Neural progenitor cell (in vitro differentiated cells): ENCODE measurements at regions not wholly inside any gene's neighbourhood (a gene's known extent, or its start where the extent isn't known, plus 50 kb on each side); places are given as distances from the start of the nearest gene placed in this dataset.

Source experiments
- DNase-seq: peaks from one replicate; pipeline ENCODE4 v3.0.0-alpha.2; 2016; ENCODE audit warnings: low spot score
- H2AFZ ChIP-seq: fragments of 200-600 bp; sonication (generic); replicated peaks from 2 replicates; pipeline ENCODE4 v1.6.1; 2016; ENCODE audit warnings: antibody characterized with exemption
- H3F3A ChIP-seq: fragments of 200-600 bp; sonication (generic); 2 replicates; pipeline ENCODE4 v1.6.1; 2016; ENCODE audit warnings: antibody characterized with exemption, low read depth
- H3K27ac ChIP-seq: fragments of 200-600 bp; sonication (generic); 2 replicates; pipeline ENCODE4 v1.5.1; 2016; ENCODE audit warnings: mild to moderate bottlenecking
- H3K27me3 ChIP-seq: fragments of 200-600 bp; sonication (generic); 2 replicates; pipeline ENCODE4 v1.6.1; 2016; ENCODE audit warnings: mild to moderate bottlenecking, moderate library complexity
- H3K36me3 ChIP-seq: fragments of 200-600 bp; sonication (generic); 2 replicates; pipeline ENCODE4 v1.5.1; 2016
- H3K4me1 ChIP-seq: fragments of 200-600 bp; sonication (generic); 2 replicates; pipeline ENCODE4 v1.6.1; 2016; ENCODE audit warnings: mixed run types
- H3K4me2 ChIP-seq: fragments of 200-600 bp; sonication (generic); 2 replicates; pipeline ENCODE4 v1.6.1; 2016
- H3K4me3 ChIP-seq: fragments of 200-600 bp; sonication (generic); 2 replicates; pipeline ENCODE4 v1.5.1; 2016
- H3K79me2 ChIP-seq: fragments of 200-600 bp; sonication (generic); 2 replicates; pipeline ENCODE4 v1.6.1; 2016; ENCODE audit warnings: low read depth
- H3K9ac ChIP-seq: fragments of 200-600 bp; sonication (generic); 2 replicates; pipeline ENCODE4 v1.6.1; 2016
- H3K9me3 ChIP-seq: fragments of 200-600 bp; sonication (generic); 2 replicates; pipeline ENCODE4 v1.5.1; 2016; ENCODE audit warnings: low read depth
- H4K20me1 ChIP-seq: fragments of 200-600 bp; sonication (generic); 2 replicates; pipeline ENCODE4 v1.6.1; 2016; ENCODE audit warnings: low read depth
- H3K27ac Mint-ChIP-seq: 3 replicates; pipeline ENCODE4 v1.8.0; 2021; ENCODE audit warnings: mixed read lengths
- H3K27me3 Mint-ChIP-seq: 2 replicates; pipeline ENCODE4 v1.8.0; 2022; ENCODE audit warnings: low read depth, mild to moderate bottlenecking, inconsistent platforms, moderate library complexity, mixed read lengths; ENCODE audit not compliant: insufficient read depth
- H3K36me3 Mint-ChIP-seq: 3 replicates; pipeline ENCODE4 v1.8.0; 2021; ENCODE audit warnings: mixed read lengths
- H3K4me1 Mint-ChIP-seq: 3 replicates; pipeline ENCODE4 v1.8.0; 2021; ENCODE audit warnings: mixed read lengths
- H3K4me3 Mint-ChIP-seq: 3 replicates; pipeline ENCODE4 v1.8.0; 2021; ENCODE audit warnings: mild to moderate bottlenecking, moderate library complexity, mixed read lengths
- H3K9me3 Mint-ChIP-seq: 3 replicates; pipeline ENCODE4 v1.8.0; 2020; ENCODE audit warnings: mixed read lengths
- EZH2 ChIP-seq: fragments of 200-600 bp; sonication (generic); IDR thresholded peaks from 2 replicates; pipeline ENCODE4 v1.6.1; 2017; ENCODE audit warnings: antibody characterized with exemption, mild to moderate bottlenecking, moderate library complexity
- EZH2phosphoT487 ChIP-seq: fragments of 200-600 bp; sonication (generic); IDR thresholded peaks from 2 replicates; pipeline ENCODE4 v1.6.1; 2017; ENCODE audit warnings: antibody characterized with exemption
- TF ChIP-seq, protein P1 (sequence below): fragments of 200-600 bp; sonication (generic); IDR thresholded peaks from 2 replicates; pipeline ENCODE4 v1.5.1; 2017; ENCODE audit warnings: antibody characterized with exemption, mild to moderate bottlenecking

DNA sequence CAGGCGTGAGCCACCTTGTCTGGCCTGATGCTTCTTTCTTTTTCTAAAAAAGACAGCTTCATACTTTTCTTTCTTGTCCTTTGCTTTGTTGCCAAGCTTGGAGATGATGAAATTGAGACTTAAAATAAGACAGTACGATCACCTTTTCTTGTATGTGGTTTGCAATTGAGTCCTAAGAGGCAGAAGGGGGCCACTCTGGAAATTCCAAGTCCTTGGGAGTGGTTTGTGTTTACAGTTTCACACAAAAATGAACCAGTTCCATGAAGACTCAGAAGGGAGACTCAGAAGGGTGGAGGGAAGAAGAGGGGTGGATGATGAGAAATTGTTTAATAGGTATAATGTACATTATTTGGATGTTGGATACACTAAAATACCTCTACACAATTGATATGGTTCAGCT is 70.7 kb upstream of the TNS3 start:
- Mint-ChIP-seq H3K36me3 (no peaks in the 10 kb centered on the region), H3K9me3 (no peaks in the 10 kb centered on the region), H3K4me1 (peaks cover 36% of the 10 kb centered on the region), H3K4me3 (no peak overlapping the region), H3K27me3 (peaks cover 9% of the 10 kb centered on the region), H3K27ac (no peak overlapping the region)
- H3K79me2 ChIP-seq, result no peaks in the 10 kb centered on the region
- no peak for DNase-seq
- TF ChIP-seq EZH2phosphoT487, result no peak
- TF ChIP-seq, protein P1, sequence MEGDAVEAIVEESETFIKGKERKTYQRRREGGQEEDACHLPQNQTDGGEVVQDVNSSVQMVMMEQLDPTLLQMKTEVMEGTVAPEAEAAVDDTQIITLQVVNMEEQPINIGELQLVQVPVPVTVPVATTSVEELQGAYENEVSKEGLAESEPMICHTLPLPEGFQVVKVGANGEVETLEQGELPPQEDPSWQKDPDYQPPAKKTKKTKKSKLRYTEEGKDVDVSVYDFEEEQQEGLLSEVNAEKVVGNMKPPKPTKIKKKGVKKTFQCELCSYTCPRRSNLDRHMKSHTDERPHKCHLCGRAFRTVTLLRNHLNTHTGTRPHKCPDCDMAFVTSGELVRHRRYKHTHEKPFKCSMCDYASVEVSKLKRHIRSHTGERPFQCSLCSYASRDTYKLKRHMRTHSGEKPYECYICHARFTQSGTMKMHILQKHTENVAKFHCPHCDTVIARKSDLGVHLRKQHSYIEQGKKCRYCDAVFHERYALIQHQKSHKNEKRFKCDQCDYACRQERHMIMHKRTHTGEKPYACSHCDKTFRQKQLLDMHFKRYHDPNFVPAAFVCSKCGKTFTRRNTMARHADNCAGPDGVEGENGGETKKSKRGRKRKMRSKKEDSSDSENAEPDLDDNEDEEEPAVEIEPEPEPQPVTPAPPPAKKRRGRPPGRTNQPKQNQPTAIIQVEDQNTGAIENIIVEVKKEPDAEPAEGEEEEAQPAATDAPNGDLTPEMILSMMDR, result no peak
- no peak for TF ChIP-seq EZH2
- no peaks in the 10 kb centered on the region for H3K9me3 ChIP-seq
- no peak overlapping the region for H3K4me3 ChIP-seq
- no peak overlapping the region for H3K4me2 ChIP-seq
- no peaks in the 10 kb centered on the region for H3F3A ChIP-seq
- H3K36me3 ChIP-seq, result no peaks in the 10 kb centered on the region
- peaks cover 19% of the 10 kb centered on the region for H3K4me1 ChIP-seq
- no peaks in the 10 kb centered on the region for H4K20me1 ChIP-seq
- no peak overlapping the region for H2AFZ ChIP-seq
- no peak overlapping the region for H3K9ac ChIP-seq
- no peaks in the 10 kb centered on the region for H3K27me3 ChIP-seq
- no peak overlapping the region for H3K27ac ChIP-seq

GRCh38 chr7:47651355-47652317 is 69.7 kb upstream of the TNS3 start:
- Mint-ChIP-seq H3K4me1 (peaks cover 43% of the 10 kb centered on the region), H3K27ac (no peak overlapping the region), H3K36me3 (no peaks in the 10 kb centered on the region), H3K27me3 (peaks cover 9% of the 10 kb centered on the region), H3K4me3 (no peak overlapping the region), H3K9me3 (no peaks in the 10 kb centered on the region)
- Histone ChIP-seq H4K20me1 (no peaks in the 10 kb centered on the region), H3K27me3 (no peaks in the 10 kb centered on the region), H2AFZ (no peak overlapping the region), H3K36me3 (no peaks in the 10 kb centered on the region), H3K4me2 (no peak overlapping the region), H3K4me1 (peaks cover 28% of the 10 kb centered on the region), H3K9me3 (no peaks in the 10 kb centered on the region), H3K79me2 (no peaks in the 10 kb centered on the region), H3K27ac (no peak overlapping the region), H3F3A (peaks cover 3% of the 10 kb centered on the region), H3K4me3 (no peak overlapping the region), H3K9ac (no peak overlapping the region)
- TF ChIP-seq EZH2phosphoT487, result no peak
- TF ChIP-seq EZH2, result no peak
- TF ChIP-seq, protein P1, result no peak
- no peak for DNase-seq

DNA sequence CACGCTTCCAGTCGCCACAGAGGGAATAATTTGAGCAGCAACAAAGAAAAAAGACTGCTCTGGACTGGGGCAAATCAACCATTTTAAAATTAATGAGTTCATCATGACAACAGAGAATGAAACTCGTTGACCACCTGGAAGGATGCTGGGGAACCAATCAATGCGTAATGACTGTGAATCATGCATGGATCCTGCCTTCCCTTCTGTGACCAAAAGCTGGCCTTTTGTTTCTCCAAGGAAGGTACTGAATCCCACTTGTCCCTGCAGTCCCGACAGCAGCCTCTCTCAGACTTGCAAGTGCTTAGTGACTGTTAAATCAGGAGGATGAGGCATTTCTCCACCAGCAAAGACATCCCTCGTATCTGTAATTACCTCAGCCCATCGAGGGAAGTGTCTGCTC is 68.0 kb upstream of the TNS3 start:
- no peaks in the 10 kb centered on the region for H3K9me3 ChIP-seq
- no peak overlapping the region for H3K4me2 ChIP-seq
- H4K20me1 ChIP-seq, result no peaks in the 10 kb centered on the region
- Mint-ChIP-seq H3K4me3 (no peak overlapping the region), H3K27ac (no peak overlapping the region), H3K27me3 (peaks cover 6% of the 10 kb centered on the region), H3K9me3 (peaks cover 3% of the 10 kb centered on the region), H3K36me3 (peaks cover 2% of the 10 kb centered on the region), H3K4me1 (peaks cover 36% of the 10 kb centered on the region)
- peak overlapping the region; percentile 58 for H2AFZ ChIP-seq
- no peaks in the 10 kb centered on the region for H3K27me3 ChIP-seq
- H3K4me3 ChIP-seq, result no peak overlapping the region
- no peaks in the 10 kb centered on the region for H3K79me2 ChIP-seq
- TF ChIP-seq EZH2phosphoT487 (no peak), EZH2 (no peak)
- TF ChIP-seq, protein P1, result no peak
- H3K9ac ChIP-seq, result no peak overlapping the region
- peaks cover 5% of the 10 kb centered on the region for H3F3A ChIP-seq
- no peak for DNase-seq
- H3K27ac ChIP-seq, result no peak overlapping the region
- H3K4me1 ChIP-seq, result peaks cover 29% of the 10 kb centered on the region
- no peaks in the 10 kb centered on the region for H3K36me3 ChIP-seq
